KMS-11 (cell line): ENCODE measurements at regions not wholly inside any gene's neighbourhood (a gene's known extent, or its start where the extent isn't known, plus 50 kb on each side); places are given as distances from the start of the nearest gene placed in this dataset.

Experiments used
- H2AFZ ChIP-seq: fragments of 200-600 bp; sonication (generic); 2 replicates; pipeline ENCODE4 v1.6.1; 2016; ENCODE audit warnings: antibody characterized with exemption, mixed run types, low read depth
- H3K27ac ChIP-seq: fragments of 200-600 bp; sonication (generic); 2 replicates; pipeline ENCODE4 v1.6.1; 2016; ENCODE audit warnings: mild to moderate bottlenecking, mixed run types
- H3K27me3 ChIP-seq: fragments of 200-600 bp; sonication (generic); 2 replicates; pipeline ENCODE4 v1.6.1; 2017; ENCODE audit warnings: mild to moderate bottlenecking, low read depth, mixed run types, moderate library complexity; ENCODE audit not compliant: insufficient read depth
- H3K36me3 ChIP-seq: fragments of 200-600 bp; sonication (generic); 2 replicates; pipeline ENCODE4 v1.6.1; 2017; ENCODE audit warnings: mild to moderate bottlenecking, mixed run types; ENCODE audit not compliant: insufficient read depth
- H3K4me1 ChIP-seq: fragments of 200-600 bp; sonication (generic); 2 replicates; pipeline ENCODE4 v1.6.1; 2016; ENCODE audit warnings: mild to moderate bottlenecking, low read depth, mixed run types; ENCODE audit not compliant: poor library complexity, severe bottlenecking
- H3K4me2 ChIP-seq: fragments of 200-600 bp; sonication (generic); 2 replicates; pipeline ENCODE4 v1.7.0; 2016; ENCODE audit warnings: mild to moderate bottlenecking, mixed run types
- H3K4me3 ChIP-seq: fragments of 200-600 bp; sonication (generic); IDR thresholded peaks from 2 replicates; pipeline ENCODE4 v1.6.1; 2017; ENCODE audit warnings: low read depth, low read length, mixed read lengths; ENCODE audit not compliant: insufficient read depth
- H3K79me2 ChIP-seq: fragments of 200-600 bp; sonication (generic); 2 replicates; pipeline ENCODE4 v1.6.1; 2016; ENCODE audit warnings: low read depth, mixed run types; ENCODE audit not compliant: insufficient read depth
- H3K9ac ChIP-seq: fragments of 200-600 bp; sonication (generic); 2 replicates; pipeline ENCODE4 v1.6.1; 2016; ENCODE audit warnings: mild to moderate bottlenecking, mixed run types
- H4K20me1 ChIP-seq: fragments of 200-600 bp; sonication (generic); 2 replicates; pipeline ENCODE4 v1.6.1; 2016; ENCODE audit warnings: mild to moderate bottlenecking, mixed run types; ENCODE audit not compliant: insufficient read depth
- TF ChIP-seq, protein P1 (sequence below): fragments of 200-600 bp; sonication (generic); conservative IDR thresholded peaks from 2 replicates; pipeline ENCODE4 v1.6.1; 2017; ENCODE audit warnings: low read depth, mild to moderate bottlenecking, antibody characterized with exemption, low read length, moderate library complexity, mixed read lengths

DNA sequence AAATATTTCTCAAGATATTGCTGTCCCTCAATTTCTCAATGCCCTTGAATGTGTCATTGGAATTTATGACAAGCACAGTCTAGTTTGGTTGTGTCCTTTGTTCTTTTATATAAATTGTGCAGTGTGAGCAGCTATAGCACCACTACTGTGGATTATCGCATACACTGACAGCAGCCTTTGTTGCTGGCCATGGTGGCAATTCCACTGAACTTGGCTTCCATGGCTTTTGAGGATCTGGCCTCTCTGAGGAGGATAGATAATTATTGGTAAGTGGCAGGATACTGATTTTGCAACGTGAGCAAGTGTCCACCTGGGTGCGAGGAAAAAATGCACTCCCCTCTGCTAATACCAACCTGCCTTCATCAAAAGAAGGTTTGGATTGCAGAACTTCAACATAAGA, 84.0 kb downstream of the RDH14 start:
- no peak overlapping the region for H2AFZ ChIP-seq
- no peak overlapping the region for H3K9ac ChIP-seq
- no peaks in the 10 kb centered on the region for H3K36me3 ChIP-seq
- H3K4me2 ChIP-seq: no peak overlapping the region
- H3K4me1 ChIP-seq: no peaks in the 10 kb centered on the region
- no peak overlapping the region for H3K4me3 ChIP-seq
- no peaks in the 10 kb centered on the region for H3K27me3 ChIP-seq
- no peaks in the 10 kb centered on the region for H4K20me1 ChIP-seq
- H3K27ac ChIP-seq: no peak overlapping the region
- no peaks in the 10 kb centered on the region for H3K79me2 ChIP-seq
- TF ChIP-seq, protein P1, sequence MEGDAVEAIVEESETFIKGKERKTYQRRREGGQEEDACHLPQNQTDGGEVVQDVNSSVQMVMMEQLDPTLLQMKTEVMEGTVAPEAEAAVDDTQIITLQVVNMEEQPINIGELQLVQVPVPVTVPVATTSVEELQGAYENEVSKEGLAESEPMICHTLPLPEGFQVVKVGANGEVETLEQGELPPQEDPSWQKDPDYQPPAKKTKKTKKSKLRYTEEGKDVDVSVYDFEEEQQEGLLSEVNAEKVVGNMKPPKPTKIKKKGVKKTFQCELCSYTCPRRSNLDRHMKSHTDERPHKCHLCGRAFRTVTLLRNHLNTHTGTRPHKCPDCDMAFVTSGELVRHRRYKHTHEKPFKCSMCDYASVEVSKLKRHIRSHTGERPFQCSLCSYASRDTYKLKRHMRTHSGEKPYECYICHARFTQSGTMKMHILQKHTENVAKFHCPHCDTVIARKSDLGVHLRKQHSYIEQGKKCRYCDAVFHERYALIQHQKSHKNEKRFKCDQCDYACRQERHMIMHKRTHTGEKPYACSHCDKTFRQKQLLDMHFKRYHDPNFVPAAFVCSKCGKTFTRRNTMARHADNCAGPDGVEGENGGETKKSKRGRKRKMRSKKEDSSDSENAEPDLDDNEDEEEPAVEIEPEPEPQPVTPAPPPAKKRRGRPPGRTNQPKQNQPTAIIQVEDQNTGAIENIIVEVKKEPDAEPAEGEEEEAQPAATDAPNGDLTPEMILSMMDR: no peak

DNA sequence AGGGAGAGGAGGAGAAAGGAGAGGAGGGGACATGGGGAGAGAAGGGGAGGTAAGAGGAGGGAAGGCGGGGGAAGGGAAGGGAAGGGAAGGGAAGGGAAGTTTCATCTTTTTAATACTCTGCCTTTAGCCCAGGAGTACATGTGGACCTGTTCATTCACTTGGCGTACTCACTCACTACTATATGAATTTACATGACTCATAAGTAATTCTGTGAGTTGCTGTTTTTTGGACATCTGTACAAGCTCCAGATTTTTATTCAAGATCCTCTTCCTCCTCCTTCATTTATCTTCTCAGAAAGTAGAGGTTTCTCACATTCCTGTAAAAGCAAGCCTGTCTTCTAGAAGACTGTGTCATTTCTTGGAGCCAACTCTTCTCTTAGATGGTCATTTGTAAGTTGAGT, 84.6 kb downstream of the RDH14 start:
- Histone ChIP-seq H3K4me2 (no peak overlapping the region), H3K4me3 (no peak overlapping the region), H2AFZ (no peak overlapping the region), H4K20me1 (no peaks in the 10 kb centered on the region), H3K27ac (no peak overlapping the region), H3K79me2 (no peaks in the 10 kb centered on the region), H3K27me3 (no peaks in the 10 kb centered on the region), H3K4me1 (no peaks in the 10 kb centered on the region), H3K36me3 (no peaks in the 10 kb centered on the region), H3K9ac (no peak overlapping the region)
- TF ChIP-seq, protein P1: no peak

DNA sequence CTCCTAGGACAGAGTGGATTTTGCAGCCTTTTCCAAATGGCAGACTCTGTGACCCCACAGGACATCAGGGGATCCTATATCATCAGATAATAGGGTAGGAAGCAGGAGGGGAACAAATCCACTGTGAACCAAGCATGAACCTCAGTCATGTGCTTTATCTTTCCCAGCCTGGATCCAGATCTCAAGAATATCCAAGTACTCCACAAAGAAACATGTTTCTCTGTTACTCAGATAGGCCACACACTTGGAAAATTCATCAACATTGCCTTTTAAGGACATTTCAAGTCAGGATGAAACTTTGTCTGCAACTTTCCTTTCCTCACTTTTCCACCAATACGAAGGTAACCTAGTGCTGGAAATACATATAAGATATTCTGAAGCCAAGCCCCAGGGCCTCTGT, 85.8 kb downstream of the RDH14 start:
- Histone ChIP-seq H3K36me3 (no peaks in the 10 kb centered on the region), H4K20me1 (no peaks in the 10 kb centered on the region), H3K4me2 (no peak overlapping the region), H3K79me2 (no peaks in the 10 kb centered on the region), H3K27ac (no peak overlapping the region), H3K27me3 (no peaks in the 10 kb centered on the region), H3K9ac (no peak overlapping the region), H2AFZ (no peak overlapping the region), H3K4me3 (no peak overlapping the region), H3K4me1 (no peaks in the 10 kb centered on the region)
- TF ChIP-seq, protein P1: no peak

GRCh38 chr2:18473241-18474181, 86.9 kb downstream of the RDH14 start:
- TF ChIP-seq, protein P1: no peak
- H2AFZ ChIP-seq: no peak overlapping the region
- no peak overlapping the region for H3K27ac ChIP-seq
- H4K20me1 ChIP-seq: no peaks in the 10 kb centered on the region
- no peak overlapping the region for H3K9ac ChIP-seq
- no peaks in the 10 kb centered on the region for H3K36me3 ChIP-seq
- no peaks in the 10 kb centered on the region for H3K27me3 ChIP-seq
- no peak overlapping the region for H3K4me2 ChIP-seq
- no peaks in the 10 kb centered on the region for H3K79me2 ChIP-seq
- no peak overlapping the region for H3K4me3 ChIP-seq
- no peaks in the 10 kb centered on the region for H3K4me1 ChIP-seq
